Upper lobe of left lung (tissue), 4 donors: ENCODE measurements at regions not wholly inside any gene's neighbourhood (a gene's known extent, or its start where the extent isn't known, plus 50 kb on each side); places are given as distances from the start of the nearest gene placed in this dataset.

Experiments used
- POLR2AphosphoS5 ChIP-seq, 2 donors: sonication (generic); formaldehyde crosslinking; IDR thresholded peaks; one replicate each; pipeline ENCODE4 v1.5.1; 2017; ENCODE audit warnings: antibody characterized with exemption in 2 of 2
- TF ChIP-seq, protein P1 (sequence below), 6 experiments: fragments of 450-650 bp in 4 of 6; fragments of 200-600 bp in 2 of 6; sonication (generic) in 2 of 6; IDR thresholded peaks; one replicate each; pipeline ENCODE4 v1.5.1; 2016 to 2019; ENCODE audit warnings: antibody characterized with exemption in 6 of 6

DNA sequence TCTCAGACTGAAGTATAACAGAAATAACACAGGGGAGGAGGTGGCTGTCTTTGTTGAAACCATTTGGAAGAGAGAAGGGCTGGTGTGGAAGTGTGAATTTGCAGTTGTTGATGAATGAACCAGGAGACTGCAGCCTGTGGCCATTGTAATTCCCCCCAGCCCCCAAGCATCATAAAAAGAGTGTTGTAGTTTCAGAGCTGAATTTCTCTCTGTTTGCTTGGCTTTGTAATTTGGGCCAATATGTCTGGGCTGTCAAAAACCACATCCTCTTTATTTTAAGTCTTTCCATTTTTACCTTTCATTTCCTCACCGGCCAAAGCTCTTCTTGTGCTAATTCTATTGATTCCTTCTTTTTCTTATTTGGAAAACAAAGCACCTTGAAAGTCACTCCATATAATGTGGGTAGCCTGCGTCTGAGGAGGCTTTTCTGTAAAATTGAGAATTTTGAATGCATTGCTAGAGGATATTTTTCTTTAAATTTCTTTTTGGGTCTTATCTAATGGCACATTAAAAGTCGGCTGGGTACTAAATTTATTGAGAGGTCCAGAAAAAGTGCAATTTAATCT, 383.3 kb downstream of the OSTF1 start:
- TF ChIP-seq, protein P1, sequence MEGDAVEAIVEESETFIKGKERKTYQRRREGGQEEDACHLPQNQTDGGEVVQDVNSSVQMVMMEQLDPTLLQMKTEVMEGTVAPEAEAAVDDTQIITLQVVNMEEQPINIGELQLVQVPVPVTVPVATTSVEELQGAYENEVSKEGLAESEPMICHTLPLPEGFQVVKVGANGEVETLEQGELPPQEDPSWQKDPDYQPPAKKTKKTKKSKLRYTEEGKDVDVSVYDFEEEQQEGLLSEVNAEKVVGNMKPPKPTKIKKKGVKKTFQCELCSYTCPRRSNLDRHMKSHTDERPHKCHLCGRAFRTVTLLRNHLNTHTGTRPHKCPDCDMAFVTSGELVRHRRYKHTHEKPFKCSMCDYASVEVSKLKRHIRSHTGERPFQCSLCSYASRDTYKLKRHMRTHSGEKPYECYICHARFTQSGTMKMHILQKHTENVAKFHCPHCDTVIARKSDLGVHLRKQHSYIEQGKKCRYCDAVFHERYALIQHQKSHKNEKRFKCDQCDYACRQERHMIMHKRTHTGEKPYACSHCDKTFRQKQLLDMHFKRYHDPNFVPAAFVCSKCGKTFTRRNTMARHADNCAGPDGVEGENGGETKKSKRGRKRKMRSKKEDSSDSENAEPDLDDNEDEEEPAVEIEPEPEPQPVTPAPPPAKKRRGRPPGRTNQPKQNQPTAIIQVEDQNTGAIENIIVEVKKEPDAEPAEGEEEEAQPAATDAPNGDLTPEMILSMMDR (IDR thresholded peaks at IDR 0.05), result no peak
- TF ChIP-seq POLR2AphosphoS5 (IDR thresholded peaks at IDR 0.05), result no peak
